Esophagus mucosa (tissue), 1 donor: ENCODE measurements at regions not wholly inside any gene's neighbourhood (a gene's known extent, or its start where the extent isn't known, plus 50 kb on each side); places are given as distances from the start of the nearest gene placed in this dataset.

Source experiments
- ATAC-seq: fragments of 200-7000 bp; cut with Tn5 transposase; one replicate; pipeline ENCODE4 v1.9.1; 2020
- donor health status: DM: yes; HTN: yes; CAD: no.

- no peak for ATAC-seq
Observed at GRCh38 chr10:105509517-105509916, 868.4 kb downstream of the SORCS3 start.

GRCh38 chr10:105506262-105506661, 865.2 kb downstream of the SORCS3 start:
- no peak for ATAC-seq

GRCh38 chr10:105503714-105504113, 862.6 kb downstream of the SORCS3 start:
- ATAC-seq, result no peak

GRCh38 chr10:105502058-105502457, 861.0 kb downstream of the SORCS3 start:
- no peak for ATAC-seq

GRCh38 chr10:105494944-105495343, 853.9 kb downstream of the SORCS3 start:
- no peak for ATAC-seq

GRCh38 chr10:105494303-105494702, 853.2 kb downstream of the SORCS3 start:
- ATAC-seq, result no peak

- ATAC-seq, result no peak
Observed at GRCh38 chr10:105473170-105473569, 832.1 kb downstream of the SORCS3 start.

- no peak for ATAC-seq
Observed at GRCh38 chr10:105468759-105469158, 827.7 kb downstream of the SORCS3 start.

GRCh38 chr10:105466521-105466920, 825.4 kb downstream of the SORCS3 start:
- no peak for ATAC-seq

- no peak for ATAC-seq
Observed at GRCh38 chr10:105434970-105435369, 793.9 kb downstream of the SORCS3 start.

- ATAC-seq, result no peak
Observed at GRCh38 chr10:105413997-105414396, 772.9 kb downstream of the SORCS3 start.

- no peak for ATAC-seq
Observed at GRCh38 chr10:105409370-105409769, 768.3 kb downstream of the SORCS3 start.

- no peak for ATAC-seq
Observed at GRCh38 chr10:105406488-105406887, 765.4 kb downstream of the SORCS3 start.

GRCh38 chr10:105398202-105398601, 757.1 kb downstream of the SORCS3 start:
- ATAC-seq, result no peak

GRCh38 chr10:105391670-105392351, 750.7 kb downstream of the SORCS3 start:
- ATAC-seq, result no peak

- no peak for ATAC-seq
Observed at GRCh38 chr10:105387971-105388370, 746.9 kb downstream of the SORCS3 start.

- ATAC-seq, result no peak
Observed at GRCh38 chr10:105383978-105384377, 742.9 kb downstream of the SORCS3 start.

GRCh38 chr10:105370692-105371091, 729.6 kb downstream of the SORCS3 start:
- ATAC-seq, result no peak

GRCh38 chr10:105359708-105360107, 718.6 kb downstream of the SORCS3 start:
- no peak for ATAC-seq

- no peak for ATAC-seq
Observed at GRCh38 chr10:105358911-105359310, 717.8 kb downstream of the SORCS3 start.

GRCh38 chr10:105356626-105357025, 715.5 kb downstream of the SORCS3 start:
- ATAC-seq, result no peak

GRCh38 chr10:105354010-105354409, 712.9 kb downstream of the SORCS3 start:
- ATAC-seq, result no peak

- ATAC-seq, result no peak
Observed at GRCh38 chr10:105352827-105353226, 711.7 kb downstream of the SORCS3 start.

GRCh38 chr10:105352281-105352680, 711.2 kb downstream of the SORCS3 start:
- ATAC-seq, result no peak

- ATAC-seq, result no peak
Observed at GRCh38 chr10:105351187-105351586, 710.1 kb downstream of the SORCS3 start.
